Fibroblast of the aortic adventitia (primary cell): ENCODE measurements at regions not wholly inside any gene's neighbourhood (a gene's known extent, or its start where the extent isn't known, plus 50 kb on each side); places are given as distances from the start of the nearest gene placed in this dataset.
"Not testable (repeated sequence)": the region's sequence is repeated elsewhere in the genome, so short reads cannot be mapped to it uniquely, and the experiment has no call there.

Source experiments
- DNase-seq: peaks from one replicate; pipeline ENCODE4 v3.0.0-alpha.2; 2010; ENCODE audit warnings: low read depth
- H3K4me3 ChIP-seq: 2 replicates; pipeline ENCODE4 v1.5.1; 2011; ENCODE audit warnings: low read depth, mild to moderate bottlenecking, control low read depth, low read length, moderate library complexity
- CTCF ChIP-seq: IDR thresholded peaks from 2 replicates; pipeline ENCODE4 v1.5.1; 2011; ENCODE audit warnings: mild to moderate bottlenecking, low read length, control low read depth, inconsistent platforms; ENCODE audit not compliant: insufficient read depth

- no peak for TF ChIP-seq CTCF
- H3K4me3 ChIP-seq, result no peak overlapping the region
- no peak for DNase-seq
These were observed 58.6 kb upstream of the DACT2 start for GRCh38 chr6:168377856-168378832.

GRCh38 chr6:168379579-168379978, 60.0 kb upstream of the DACT2 start:
- H3K4me3 ChIP-seq, DNase-seq: not testable (repeated sequence)

- not testable (repeated sequence) for DNase-seq, H3K4me3 ChIP-seq
These were observed 60.6 kb upstream of the SMOC2 start for GRCh38 chr6:168380166-168380955.

GRCh38 chr6:168380956-168381605, 59.9 kb upstream of the SMOC2 start:
- no peak for TF ChIP-seq CTCF
- no peak for DNase-seq
- no peak overlapping the region for H3K4me3 ChIP-seq

- TF ChIP-seq CTCF, result no peak
- no peak overlapping the region for H3K4me3 ChIP-seq
- no peak for DNase-seq
These were observed 59.1 kb upstream of the SMOC2 start for GRCh38 chr6:168381726-168382458.

- DNase-seq, result no peak
- no peak for TF ChIP-seq CTCF
- H3K4me3 ChIP-seq, result no peak overlapping the region
These were observed 57.7 kb upstream of the SMOC2 start for GRCh38 chr6:168383062-168383854.
